Liver (tissue), 3 donors: ENCODE measurements at regions not wholly inside any gene's neighbourhood (a gene's known extent, or its start where the extent isn't known, plus 50 kb on each side); places are given as distances from the start of the nearest gene placed in this dataset.

Experiments
- CTCF ChIP-seq: fragments of 150-350 bp; IDR thresholded peaks from 2 replicates; pipeline ENCODE4 v1.5.1; 2017; ENCODE audit warnings: improper control_type of control experiment, low read depth, low read length; ENCODE audit not compliant: missing input control
- JUND ChIP-seq, 2 donors: IDR thresholded peaks; 2 replicates each; pipeline ENCODE4 v1.6.1; 2016; ENCODE audit warnings: antibody characterized with exemption in 2 of 2
- MAX ChIP-seq: IDR thresholded peaks from 2 replicates; pipeline ENCODE4 v1.6.1; 2016; ENCODE audit warnings: antibody characterized with exemption
- REST ChIP-seq: IDR thresholded peaks from 2 replicates; pipeline ENCODE4 v1.6.1; 2016; ENCODE audit warnings: antibody characterized with exemption, mild to moderate bottlenecking
- donor health status: healthy.
- donor health status: healthy.

GRCh38 chr12:124243936-124244335 is 51.0 kb upstream of the RFLNA start:
- TF ChIP-seq MAX, result no peak
- no peak for TF ChIP-seq CTCF
- no peak for TF ChIP-seq JUND (IDR thresholded peaks at IDR 0.05)
- TF ChIP-seq REST, result no peak
